EH (cell line): ENCODE measurements at regions not wholly inside any gene's neighbourhood (a gene's known extent, or its start where the extent isn't known, plus 50 kb on each side); places are given as distances from the start of the nearest gene placed in this dataset.
"Not testable (repeated sequence)": the region's sequence is repeated elsewhere in the genome, so short reads cannot be mapped to it uniquely, and the experiment has no call there.

Experiments used
- DNase-seq: peaks from one replicate; pipeline ENCODE4 v3.0.0-alpha.2; 2015; ENCODE audit warnings: low read depth

- DNase-seq, result no peak
Observed at GRCh38 chr2:89000235-89000634, 308.8 kb downstream of the RPIA start.

- DNase-seq, result not testable (repeated sequence)
Observed at GRCh38 chr2:89004238-89004637, 312.8 kb downstream of the RPIA start.

DNA sequence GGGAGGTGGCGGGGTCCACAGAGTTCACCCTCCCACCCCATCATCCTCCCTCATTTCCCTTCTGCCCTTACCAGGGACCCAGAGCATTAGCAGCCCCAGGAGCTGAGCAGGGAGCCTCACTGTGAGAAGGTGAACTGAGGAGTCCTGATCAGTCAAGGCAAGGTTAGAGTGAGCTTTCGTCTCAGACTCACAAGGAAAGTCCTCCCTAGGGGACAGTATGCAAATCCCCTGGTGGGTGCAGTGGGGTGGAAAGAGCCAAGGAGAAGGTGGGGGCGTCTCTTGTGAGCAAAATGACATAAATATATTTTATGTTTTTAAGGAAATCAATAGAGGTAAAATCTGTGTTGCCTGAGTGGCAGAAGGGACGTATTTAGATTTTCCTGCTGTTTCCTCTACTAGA is 329.1 kb downstream of the RPIA start:
- not testable (repeated sequence) for DNase-seq

DNA sequence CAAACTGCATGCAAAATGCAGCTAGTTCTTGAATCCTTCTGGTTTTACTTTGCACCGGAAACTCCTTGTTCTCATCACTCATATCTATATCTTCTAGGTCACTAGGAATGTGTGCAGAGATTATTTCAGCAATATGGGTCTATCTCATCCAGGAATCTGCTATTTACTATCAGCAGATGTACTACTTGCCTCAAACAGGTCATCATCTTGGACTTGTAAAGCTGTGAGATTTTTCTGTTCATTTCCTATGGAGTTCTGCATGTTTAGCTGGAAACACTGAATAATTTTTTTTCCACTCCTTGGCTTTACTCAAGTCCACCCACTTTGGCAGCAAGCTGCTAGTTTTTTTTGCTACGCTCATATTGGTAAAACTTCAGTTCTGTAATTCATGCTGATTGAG is 334.8 kb downstream of the RPIA start:
- DNase-seq, result not testable (repeated sequence)

DNA sequence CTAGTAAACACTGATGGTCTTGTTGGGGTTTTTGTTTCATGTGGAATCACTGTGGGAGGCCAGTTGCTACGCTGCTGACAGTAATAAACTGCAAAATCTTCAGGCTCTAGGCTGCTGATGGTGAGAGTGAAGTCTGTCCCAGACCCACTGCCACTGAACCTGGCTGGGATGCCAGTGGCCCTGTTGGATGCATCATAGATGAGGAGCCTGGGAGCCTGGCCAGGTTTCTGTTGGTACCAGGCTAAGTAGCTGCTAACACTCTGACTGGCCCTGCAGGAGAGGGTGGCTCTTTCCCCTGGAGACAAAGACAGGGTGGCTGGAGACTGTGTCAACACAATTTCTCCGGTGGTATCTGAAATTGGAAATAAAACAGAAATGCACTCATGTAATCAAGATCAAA is 335.6 kb downstream of the RPIA start:
- not testable (repeated sequence) for DNase-seq

GRCh38 chr2:89027536-89027935 is 336.1 kb downstream of the RPIA start:
- DNase-seq, result not testable (repeated sequence)

GRCh38 chr2:89029257-89029656 is 337.8 kb downstream of the RPIA start:
- DNase-seq, result not testable (repeated sequence)

DNA sequence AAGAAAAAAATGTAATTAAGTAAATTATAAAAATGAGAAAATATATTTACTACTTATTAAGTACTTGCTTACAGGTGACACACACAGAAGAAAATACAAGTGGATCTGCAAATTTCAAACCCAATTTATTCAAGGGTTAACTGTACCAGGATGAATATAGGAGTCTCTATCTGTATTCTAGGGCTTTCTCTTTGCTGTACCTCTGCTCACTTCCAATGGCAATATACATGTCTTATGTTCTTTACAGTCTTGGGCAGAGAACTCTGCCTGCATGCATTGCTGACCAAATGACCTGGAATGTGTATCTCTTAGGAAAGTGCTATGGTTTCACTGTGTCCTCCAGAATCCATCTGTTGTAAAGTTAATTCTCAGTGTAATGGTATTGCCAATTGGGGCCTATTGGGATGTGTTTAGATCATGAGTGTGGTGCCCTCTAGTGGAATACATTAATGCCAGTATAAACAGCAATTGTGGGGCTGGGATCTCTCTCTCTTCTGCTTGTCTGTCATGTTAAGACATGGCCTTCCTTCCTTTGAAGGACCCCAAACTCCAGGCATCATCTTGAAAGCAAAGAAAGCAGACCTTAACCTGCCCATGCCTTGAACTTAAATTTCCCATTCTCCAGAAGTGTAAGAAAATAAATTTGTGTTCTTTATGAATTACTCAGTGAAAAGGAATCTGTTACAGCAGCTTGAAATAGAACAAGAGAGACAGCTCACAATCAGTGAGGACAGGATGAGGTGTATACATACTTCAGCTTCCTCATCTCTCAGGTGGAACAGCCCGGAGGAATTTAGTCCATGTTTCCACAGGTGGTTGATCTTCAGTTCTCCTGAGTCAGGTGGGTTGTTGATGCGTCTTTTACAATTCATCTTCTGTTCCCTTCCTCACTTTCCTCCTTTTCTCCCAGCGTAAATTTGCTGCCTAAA is 356.9 kb downstream of the RPIA start:
- DNase-seq, result peak; percentile 20

DNA sequence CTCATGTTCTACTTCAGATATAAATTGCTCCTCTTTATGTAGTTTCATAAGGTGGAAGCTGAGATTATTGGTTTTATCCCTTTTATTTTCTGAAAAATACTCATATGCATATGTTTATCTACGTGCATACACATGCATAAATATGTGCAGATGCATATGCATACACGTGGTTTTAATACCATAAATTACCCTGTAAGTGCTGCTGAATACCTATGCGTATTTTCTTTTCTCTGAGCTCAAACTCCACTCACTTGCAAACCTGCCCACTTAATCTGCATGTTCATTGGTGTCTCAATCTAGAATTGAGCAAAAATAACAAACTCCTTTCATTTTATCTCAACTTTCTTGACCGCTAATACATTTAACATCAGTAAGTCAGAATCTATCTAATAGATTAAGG is 367.1 kb downstream of the RPIA start:
- not testable (repeated sequence) for DNase-seq

DNA sequence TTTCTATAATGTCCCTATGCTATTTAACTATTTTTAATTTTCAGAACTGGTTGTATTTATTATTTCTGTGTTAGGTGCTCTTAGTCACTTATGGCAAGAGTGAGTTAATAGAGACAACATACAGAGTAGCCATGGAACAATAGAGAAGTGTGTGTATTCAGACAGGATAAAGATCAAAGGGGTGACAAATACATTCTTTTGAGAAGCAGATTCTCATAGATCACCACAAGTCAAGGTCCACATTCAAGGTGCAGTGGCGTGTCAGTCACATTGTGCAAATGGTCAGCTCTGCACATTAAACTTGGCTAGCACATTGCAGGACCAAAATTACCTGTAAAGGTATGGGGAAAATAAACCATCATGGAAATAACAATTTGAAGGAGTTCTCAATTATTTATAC is 369.7 kb downstream of the RPIA start:
- not testable (repeated sequence) for DNase-seq

DNA sequence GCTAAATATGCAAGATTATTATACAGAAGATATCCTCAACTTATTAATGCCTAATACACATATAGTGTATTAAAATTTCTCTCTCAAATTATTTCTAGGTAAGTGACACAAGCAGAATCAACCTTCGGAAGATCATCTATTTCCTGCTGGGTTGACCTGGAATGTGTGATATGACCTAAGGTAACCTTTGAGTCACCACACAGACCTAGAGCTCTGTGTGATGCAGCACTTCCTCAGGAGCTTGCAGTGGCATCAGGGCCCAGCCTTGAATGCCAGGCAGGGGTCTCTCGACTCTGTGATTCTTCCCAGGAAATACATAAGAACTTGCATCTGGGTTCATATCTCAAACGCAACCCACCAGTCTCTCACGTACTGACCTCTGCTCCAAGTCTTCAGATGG is 385.3 kb downstream of the RPIA start:
- not testable (repeated sequence) for DNase-seq

GRCh38 chr2:89092911-89093310 is 401.4 kb downstream of the RPIA start:
- DNase-seq, result not testable (repeated sequence)

- DNase-seq, result not testable (repeated sequence)
Observed at GRCh38 chr2:89095060-89095459, 403.6 kb downstream of the RPIA start.

- DNase-seq, result not testable (repeated sequence)
Observed at GRCh38 chr2:89102587-89102986, 411.1 kb downstream of the RPIA start.

- DNase-seq, result not testable (repeated sequence)
Observed at GRCh38 chr2:89106369-89107019, 415.0 kb downstream of the RPIA start.

DNA sequence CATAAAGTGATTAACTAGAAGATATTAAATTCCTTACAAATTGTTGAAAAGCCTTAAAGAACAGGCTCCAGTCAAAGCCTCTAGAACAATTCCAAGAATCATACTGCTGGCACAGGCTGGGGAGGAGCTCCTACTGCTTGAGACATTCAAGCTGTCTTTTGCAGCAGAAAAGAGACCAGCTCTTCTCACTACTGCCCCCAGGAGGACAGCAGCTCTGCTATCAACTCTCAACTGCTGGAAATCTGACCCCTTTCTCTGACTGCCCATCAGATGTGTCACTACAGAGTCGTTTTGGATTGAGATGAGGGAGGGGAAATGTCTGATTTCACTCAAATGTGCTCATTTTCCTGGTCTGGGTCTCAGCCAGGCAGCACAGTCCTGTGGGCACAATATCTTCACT is 421.0 kb downstream of the RPIA start:
- peak; percentile 9 for DNase-seq

- not testable (repeated sequence) for DNase-seq
Observed at GRCh38 chr2:89113286-89113685, 421.8 kb downstream of the RPIA start.

DNA sequence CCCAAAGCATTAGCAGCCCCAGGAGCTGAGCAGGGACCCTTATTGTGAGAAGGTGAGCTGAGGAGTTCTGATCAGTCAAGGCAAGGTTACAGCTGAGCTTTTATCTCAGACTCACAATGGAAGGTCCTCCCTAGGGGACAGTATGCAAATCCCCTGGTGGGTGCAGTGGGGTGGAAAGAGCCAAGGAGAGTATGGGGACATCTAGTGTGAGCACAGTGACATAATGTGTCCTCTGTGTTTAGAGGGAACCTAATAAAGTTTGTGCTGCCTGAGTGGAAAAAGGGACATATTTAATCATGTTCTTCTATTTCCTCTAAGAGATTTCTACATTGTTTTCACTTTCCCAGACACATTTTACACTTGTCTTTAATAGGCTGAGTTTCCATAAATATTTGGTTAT is 438.0 kb downstream of the RPIA start:
- DNase-seq, result not testable (repeated sequence)

GRCh38 chr2:89130665-89131308 is 439.3 kb downstream of the RPIA start:
- DNase-seq, result not testable (repeated sequence)

DNA sequence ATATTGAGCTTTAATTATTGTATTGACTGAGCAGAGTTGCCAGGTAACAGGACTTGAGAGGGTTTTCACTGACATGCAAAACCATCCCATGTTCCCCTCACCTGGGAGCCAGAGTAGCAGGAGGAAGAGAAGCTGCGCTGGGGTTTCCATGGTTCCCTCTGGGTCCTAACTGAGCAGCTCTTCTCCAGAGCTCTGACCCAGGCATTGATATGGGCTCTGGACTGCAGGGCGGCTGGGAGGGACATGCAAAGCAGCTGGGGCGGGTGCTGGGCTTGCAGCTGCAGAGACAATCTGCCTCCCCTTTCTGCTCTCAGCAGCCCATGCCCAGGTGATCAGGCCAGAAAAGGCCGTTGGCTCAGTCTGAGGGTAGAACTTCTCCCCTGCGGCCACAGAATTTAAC is 451.5 kb downstream of the RPIA start:
- not testable (repeated sequence) for DNase-seq

- not testable (repeated sequence) for DNase-seq
Observed at GRCh38 chr2:89145342-89145741, 453.9 kb downstream of the RPIA start.

DNA sequence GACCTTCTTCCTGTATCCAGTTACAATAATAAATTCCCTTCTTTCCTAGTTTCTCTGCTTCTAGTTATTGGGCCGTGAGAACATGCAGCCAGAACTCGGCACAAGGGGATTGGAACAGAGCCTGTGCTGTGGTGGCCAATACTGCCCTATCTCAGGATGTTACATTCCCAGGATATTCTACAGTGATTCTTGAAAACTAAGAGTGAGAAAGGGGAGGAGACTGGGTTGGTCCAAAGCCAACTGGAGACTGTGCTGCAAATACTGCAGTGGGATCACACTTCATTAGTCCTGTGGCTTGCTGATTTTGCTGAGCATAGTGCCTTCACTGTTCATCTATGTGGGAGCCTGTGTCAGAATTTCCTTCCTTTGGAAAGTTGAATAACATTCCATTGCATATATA is 456.8 kb downstream of the RPIA start:
- not testable (repeated sequence) for DNase-seq

DNA sequence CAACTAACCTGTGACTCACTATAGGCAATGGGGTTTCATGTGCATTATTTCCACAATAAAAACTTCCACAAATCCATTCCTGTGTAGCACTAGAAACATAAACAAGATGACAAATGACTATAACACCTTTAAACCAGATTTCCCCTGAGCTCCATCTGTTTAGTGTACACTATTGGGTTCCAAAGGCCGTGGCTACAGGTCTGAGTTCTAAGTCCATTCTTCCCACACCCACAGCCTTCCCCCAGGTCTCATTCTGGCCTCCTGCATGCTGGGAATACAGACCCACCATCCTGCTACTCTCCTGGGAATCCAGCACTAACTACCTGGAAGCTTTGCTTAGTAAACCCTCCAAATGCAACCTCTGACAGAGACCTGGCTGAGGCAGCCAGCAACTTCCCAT is 460.2 kb downstream of the RPIA start:
- not testable (repeated sequence) for DNase-seq
